ENCODE measurements at regions not wholly inside any gene's neighbourhood (a gene's known extent, or its start where the extent isn't known, plus 50 kb on each side); places are given as distances from the start of the nearest gene placed in this dataset.

DNA sequence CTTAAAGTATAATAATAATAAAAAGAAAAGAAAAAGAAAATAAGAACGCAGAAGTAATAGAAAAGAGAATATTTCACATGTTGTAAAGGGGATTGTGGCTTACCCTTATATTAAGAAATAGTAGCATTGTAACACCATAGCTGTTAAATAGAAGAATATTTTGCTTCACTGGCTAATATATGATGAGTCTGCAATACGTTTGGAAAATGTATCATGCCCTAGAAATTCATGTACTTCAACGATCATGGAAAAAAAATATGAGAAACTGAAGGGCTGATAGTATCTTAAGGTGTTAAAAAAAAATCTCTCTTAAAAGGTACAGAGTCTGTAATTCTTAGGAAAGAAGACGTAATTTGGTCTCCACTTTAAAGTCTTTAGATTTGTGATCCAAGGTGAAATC lies 1390.5 kb upstream of the ADGRL2 start:
- TF ChIP-seq POLR2A (IDR thresholded peaks at IDR 0.05) (no peak), POLR2AphosphoS5 (IDR thresholded peaks at IDR 0.05) (no peak)
- TF ChIP-seq, protein P1, sequence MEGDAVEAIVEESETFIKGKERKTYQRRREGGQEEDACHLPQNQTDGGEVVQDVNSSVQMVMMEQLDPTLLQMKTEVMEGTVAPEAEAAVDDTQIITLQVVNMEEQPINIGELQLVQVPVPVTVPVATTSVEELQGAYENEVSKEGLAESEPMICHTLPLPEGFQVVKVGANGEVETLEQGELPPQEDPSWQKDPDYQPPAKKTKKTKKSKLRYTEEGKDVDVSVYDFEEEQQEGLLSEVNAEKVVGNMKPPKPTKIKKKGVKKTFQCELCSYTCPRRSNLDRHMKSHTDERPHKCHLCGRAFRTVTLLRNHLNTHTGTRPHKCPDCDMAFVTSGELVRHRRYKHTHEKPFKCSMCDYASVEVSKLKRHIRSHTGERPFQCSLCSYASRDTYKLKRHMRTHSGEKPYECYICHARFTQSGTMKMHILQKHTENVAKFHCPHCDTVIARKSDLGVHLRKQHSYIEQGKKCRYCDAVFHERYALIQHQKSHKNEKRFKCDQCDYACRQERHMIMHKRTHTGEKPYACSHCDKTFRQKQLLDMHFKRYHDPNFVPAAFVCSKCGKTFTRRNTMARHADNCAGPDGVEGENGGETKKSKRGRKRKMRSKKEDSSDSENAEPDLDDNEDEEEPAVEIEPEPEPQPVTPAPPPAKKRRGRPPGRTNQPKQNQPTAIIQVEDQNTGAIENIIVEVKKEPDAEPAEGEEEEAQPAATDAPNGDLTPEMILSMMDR (IDR thresholded peaks at IDR 0.05), result no peak

Data from prostate gland (tissue), 2 donors.